GM21825 (cell line): ENCODE measurements at regions not wholly inside any gene's neighbourhood (a gene's known extent, or its start where the extent isn't known, plus 50 kb on each side); places are given as distances from the start of the nearest gene placed in this dataset.

Source experiments
- ATAC-seq: cut with Tn5 transposase; IDR thresholded peaks from one replicate; pipeline ENCODE4 v1.9.1; 2021; ENCODE audit warnings: mild to moderate bottlenecking, moderate library complexity; ENCODE audit not compliant: unreplicated experiment

- ATAC-seq, result no peak
These were observed 313.7 kb downstream of the SEC14L1 start for GRCh38 chr17:77454242-77455095.

GRCh38 chr17:77455111-77455890, 314.5 kb downstream of the SEC14L1 start:
- no peak for ATAC-seq

- ATAC-seq, result no peak
These were observed 315.1 kb downstream of the SEC14L1 start for GRCh38 chr17:77455891-77456260.

- no peak for ATAC-seq
These were observed 315.6 kb downstream of the SEC14L1 start for GRCh38 chr17:77456271-77456950.

GRCh38 chr17:77456951-77457548, 316.3 kb downstream of the SEC14L1 start:
- no peak for ATAC-seq

- ATAC-seq, result no peak
These were observed 316.9 kb downstream of the SEC14L1 start for GRCh38 chr17:77457572-77458201.

- ATAC-seq, result no peak
These were observed 317.6 kb downstream of the SEC14L1 start for GRCh38 chr17:77458202-77459017.

GRCh38 chr17:77459018-77459755, 318.4 kb downstream of the SEC14L1 start:
- ATAC-seq, result no peak

- no peak for ATAC-seq
These were observed 319.8 kb downstream of the SEC14L1 start for GRCh38 chr17:77460514-77461046.

- ATAC-seq, result no peak
These were observed 320.7 kb downstream of the SEC14L1 start for GRCh38 chr17:77461277-77462057.

GRCh38 chr17:77462090-77462489, 321.3 kb downstream of the SEC14L1 start:
- ATAC-seq, result peak; percentile 37

- no peak for ATAC-seq
These were observed 322.1 kb downstream of the SEC14L1 start for GRCh38 chr17:77462553-77463497.

- ATAC-seq, result no peak
These were observed 324.2 kb downstream of the SEC14L1 start for GRCh38 chr17:77464988-77465357.

- peak; percentile 43 for ATAC-seq
These were observed 324.7 kb downstream of the SEC14L1 start for GRCh38 chr17:77465358-77466041.

- no peak for ATAC-seq
These were observed 325.4 kb downstream of the SEC14L1 start for GRCh38 chr17:77466140-77466539.

- ATAC-seq, result no peak
These were observed 325.9 kb downstream of the SEC14L1 start for GRCh38 chr17:77466596-77467223.
